ENCODE measurements at regions not wholly inside any gene's neighbourhood (a gene's known extent, or its start where the extent isn't known, plus 50 kb on each side); places are given as distances from the start of the nearest gene placed in this dataset.
"Not testable (repeated sequence)": the region's sequence is repeated elsewhere in the genome, so short reads cannot be mapped to it uniquely, and the experiment has no call there.

DNA sequence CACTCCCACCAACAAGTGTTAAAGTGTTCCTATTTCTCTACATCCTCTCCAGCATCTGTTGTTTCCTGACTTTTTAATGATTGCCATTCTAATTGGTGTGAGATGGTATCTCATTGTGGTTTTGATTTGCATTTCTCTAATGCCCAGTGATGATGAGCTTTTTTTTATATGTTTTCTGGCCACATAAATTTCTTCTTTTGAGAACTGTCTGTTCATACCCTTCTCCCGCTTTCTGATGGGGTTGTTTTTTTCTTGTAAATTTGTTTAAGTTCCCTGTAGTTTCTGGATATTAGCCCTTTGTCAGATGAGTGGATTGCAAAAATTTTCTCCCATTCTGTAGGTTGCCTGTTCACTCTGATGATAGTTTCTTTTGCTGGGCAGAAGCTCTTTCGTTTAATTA is 134.3 kb upstream of the RUNX1 start:
- TF ChIP-seq POLR2AphosphoS5, CTCF (IDR thresholded peaks at IDR 0.05): not testable (repeated sequence)

Data from upper lobe of left lung (tissue), 4 donors.